GM12873 (cell line): ENCODE measurements at regions not wholly inside any gene's neighbourhood (a gene's known extent, or its start where the extent isn't known, plus 50 kb on each side); places are given as distances from the start of the nearest gene placed in this dataset.

Experiments used
- CTCF ChIP-seq: IDR thresholded peaks from 2 replicates; pipeline ENCODE4 v1.5.1; 2012; ENCODE audit warnings: low read depth, mild to moderate bottlenecking, moderate library complexity, low read length, control low read depth; ENCODE audit not compliant: insufficient read depth; ENCODE audit errors: missing control alignments

- no peak for TF ChIP-seq CTCF
Observed at GRCh38 chr17:69643686-69644085, 229.2 kb downstream of the MAP2K6 start.

GRCh38 chr17:69646729-69647128 lies 232.2 kb downstream of the MAP2K6 start:
- TF ChIP-seq CTCF = no peak

GRCh38 chr17:69650881-69651280 lies 236.4 kb downstream of the MAP2K6 start:
- TF ChIP-seq CTCF = no peak

GRCh38 chr17:69651921-69652320 lies 237.4 kb downstream of the MAP2K6 start:
- no peak for TF ChIP-seq CTCF

- TF ChIP-seq CTCF = no peak
Observed at GRCh38 chr17:69654981-69655855, 240.7 kb downstream of the MAP2K6 start.

- TF ChIP-seq CTCF = no peak
Observed at GRCh38 chr17:69655902-69656301, 241.4 kb downstream of the MAP2K6 start.

- TF ChIP-seq CTCF = no peak
Observed at GRCh38 chr17:69669441-69670178, 255.1 kb downstream of the MAP2K6 start.
